COLO829 (cell line): ENCODE measurements at regions not wholly inside any gene's neighbourhood (a gene's known extent, or its start where the extent isn't known, plus 50 kb on each side); places are given as distances from the start of the nearest gene placed in this dataset.
"Not testable (repeated sequence)": the region's sequence is repeated elsewhere in the genome, so short reads cannot be mapped to it uniquely, and the experiment has no call there.

Source experiments
- DNase-seq: peaks from one replicate; pipeline ENCODE4 v3.0.0; 2012; ENCODE audit warnings: low spot score

DNA sequence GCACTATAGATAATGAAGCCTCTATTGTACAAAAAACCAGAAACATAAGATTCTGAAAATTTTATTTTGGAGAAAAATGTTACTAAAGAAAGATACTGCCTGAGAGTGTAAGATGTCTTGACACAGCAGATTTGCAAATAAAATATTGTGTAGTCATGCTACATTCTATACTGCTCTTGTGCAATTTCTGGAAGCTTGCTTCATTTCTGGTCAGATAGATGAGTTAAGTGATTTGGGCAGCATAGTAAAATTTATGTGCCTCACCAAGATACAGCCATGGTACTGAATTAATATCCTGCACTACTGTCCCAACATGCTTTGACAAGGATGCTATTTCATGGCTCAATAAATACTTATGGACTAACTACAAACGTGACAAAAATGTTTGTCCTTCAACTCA, 55.1 kb upstream of the STARD13 start:
- DNase-seq = no peak

- no peak for DNase-seq
These were observed 56.4 kb upstream of the STARD13 start for GRCh38 chr13:33341861-33342452.

- DNase-seq = no peak
These were observed 60.3 kb upstream of the STARD13 start for GRCh38 chr13:33345842-33346241.

DNA sequence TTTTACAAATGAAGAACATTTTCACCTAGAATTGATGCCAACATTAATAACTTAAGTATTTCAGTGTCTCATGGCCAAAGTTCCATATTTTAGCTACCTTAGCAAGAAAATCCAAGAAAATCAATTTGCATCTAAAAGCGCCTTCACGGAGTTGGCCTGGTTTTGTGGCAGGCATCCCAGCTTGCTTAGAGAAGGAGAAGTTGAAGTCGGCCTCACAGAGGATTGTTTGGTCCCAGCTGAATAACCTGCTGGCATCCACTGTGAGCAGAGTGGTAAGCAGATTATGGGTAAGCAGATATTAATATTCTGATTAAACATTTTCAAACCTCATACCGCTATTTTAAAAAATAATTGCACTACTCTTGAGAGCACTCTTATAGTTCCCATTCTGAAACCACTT, 62.3 kb upstream of the STARD13 start:
- DNase-seq = no peak

GRCh38 chr13:33348366-33348765, 62.8 kb upstream of the STARD13 start:
- no peak for DNase-seq

DNA sequence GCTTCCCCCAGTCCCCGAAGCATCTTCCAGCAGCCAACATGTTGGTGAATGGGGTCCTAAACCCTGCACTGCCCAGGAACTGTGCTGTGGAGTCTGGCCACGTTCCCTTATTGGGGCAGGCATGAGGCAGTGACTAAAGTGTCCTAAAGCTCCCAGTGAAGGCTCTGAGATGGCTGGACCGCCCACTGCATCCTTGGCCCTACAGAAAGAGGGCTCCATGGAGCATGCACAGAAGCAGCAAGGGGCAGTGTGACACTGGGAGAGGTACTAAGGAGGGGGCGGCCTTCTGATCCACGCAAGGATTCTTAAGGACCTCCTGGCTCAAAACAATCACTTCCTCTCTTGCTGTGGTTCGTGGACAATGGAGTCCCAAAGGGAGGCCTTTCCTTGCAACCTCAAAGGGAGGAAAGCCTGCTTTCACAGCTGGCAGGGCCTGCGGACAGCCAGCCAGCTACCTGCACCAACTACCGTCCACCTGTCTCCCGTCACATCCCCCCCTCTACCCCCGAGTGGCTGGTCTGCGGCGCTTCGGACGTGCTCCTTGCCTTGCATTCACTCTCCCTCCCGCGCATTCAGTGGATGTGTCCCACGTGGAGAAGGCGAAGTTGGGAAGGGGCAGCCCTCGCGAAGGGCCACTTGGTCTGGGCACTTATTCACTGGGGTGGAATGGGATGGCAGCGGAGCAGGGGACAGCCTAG, 63.9 kb upstream of the STARD13 start:
- no peak for DNase-seq

DNA sequence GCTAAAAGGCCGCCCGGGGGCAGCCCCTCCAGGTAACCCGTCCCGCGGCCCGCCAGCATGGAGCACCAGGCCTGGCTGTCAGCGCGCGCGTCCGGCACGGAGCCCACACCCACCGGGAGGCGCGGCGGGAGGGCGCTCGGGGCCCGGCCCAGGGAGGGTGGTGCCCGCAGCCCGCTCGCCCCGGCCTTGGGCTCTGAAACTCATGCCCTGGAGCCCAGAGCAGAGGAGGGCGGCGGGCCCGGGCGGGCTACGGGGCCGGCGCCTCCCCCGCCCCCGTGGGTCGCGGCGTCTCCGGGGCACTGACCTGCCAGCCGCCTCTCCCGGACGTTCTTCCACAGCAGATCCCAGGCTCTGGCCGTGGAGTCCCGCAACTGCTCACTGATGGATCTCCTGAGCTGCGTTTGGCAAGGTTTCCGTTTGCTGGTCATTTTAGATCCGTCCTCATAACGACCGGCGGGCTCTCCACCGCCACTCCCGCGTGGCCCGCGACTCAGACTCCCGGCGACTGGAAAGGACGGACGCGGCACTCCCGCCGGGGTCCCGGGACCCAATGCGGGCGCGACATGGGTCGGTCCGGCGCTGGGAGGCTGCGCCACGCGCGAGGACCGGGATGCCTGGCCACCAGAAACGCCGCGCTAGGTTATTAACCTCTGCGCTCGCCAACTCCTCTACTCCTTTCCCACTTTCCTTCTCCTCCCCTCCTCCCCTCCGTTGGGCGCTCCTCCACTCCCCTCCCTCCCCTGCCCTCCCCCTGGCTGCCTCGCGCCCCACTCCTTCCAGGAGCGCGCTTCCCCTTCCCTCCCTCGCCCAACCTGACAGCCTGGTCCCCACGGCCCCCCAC, 64.7 kb upstream of the STARD13 start:
- DNase-seq = no peak

GRCh38 chr13:33351319-33351718, 65.8 kb upstream of the STARD13 start:
- DNase-seq = no peak

GRCh38 chr13:33352041-33352440, 66.5 kb upstream of the STARD13 start:
- peak; percentile 53 for DNase-seq

DNA sequence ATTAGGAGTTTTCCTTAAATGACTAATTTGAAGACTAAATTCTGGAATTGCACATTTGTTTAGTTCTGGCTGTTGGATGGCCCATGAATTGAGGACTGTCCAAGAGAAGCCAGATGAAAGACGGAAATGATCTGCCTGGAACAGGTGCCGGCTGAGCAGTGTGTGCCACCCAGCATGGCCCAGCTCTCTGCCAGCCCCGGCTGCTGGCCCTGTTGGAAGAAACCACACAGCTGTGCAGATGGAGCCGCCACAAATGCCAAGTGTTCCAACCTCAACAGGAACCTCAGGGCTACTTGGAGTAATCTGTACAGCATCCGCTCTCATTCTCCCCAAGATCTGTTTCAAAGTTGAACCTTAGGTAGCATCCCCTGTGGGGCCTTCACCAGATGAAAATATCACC, 67.0 kb upstream of the STARD13 start:
- no peak for DNase-seq

DNA sequence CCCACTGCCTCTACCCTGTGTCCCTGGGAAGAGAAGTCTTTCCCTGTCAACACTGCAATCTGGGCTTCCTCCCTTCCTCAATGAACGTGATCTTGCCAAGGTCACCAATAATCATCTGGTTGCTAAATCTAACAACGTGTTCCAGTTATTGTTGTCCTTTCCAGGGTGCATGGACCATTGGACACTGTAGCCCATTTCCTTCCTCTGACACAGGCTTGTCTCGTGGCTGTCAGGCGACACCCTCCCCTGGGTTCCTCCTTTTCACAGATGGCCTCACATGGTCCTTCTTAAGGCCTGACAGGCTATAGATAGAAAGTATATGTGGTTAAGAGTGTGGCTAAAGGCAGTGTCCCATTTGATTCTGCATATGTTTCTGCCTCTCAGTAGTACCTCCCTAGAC, 67.7 kb upstream of the STARD13 start:
- DNase-seq = no peak

DNA sequence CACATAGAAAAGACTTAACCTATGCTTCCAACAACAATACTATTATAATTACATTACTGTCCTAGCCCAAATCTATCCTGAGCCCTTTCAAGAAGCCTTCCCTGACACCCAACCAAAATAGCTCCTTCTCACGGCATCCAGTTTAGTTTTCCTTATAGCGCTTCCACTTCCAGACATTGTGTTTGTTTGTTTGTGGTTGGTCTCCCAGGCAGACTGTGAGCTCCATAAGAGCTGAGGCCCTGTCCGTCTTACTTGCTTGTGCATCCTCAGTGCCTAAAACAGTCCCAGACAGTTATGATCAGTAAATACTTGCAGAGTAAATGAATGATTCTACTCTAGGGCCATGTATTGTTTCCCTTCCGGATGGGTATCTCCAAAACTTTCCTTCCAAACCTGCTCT, 68.1 kb upstream of the STARD13 start:
- no peak for DNase-seq

- DNase-seq = no peak
These were observed 69.8 kb upstream of the STARD13 start for GRCh38 chr13:33355201-33355895.

DNA sequence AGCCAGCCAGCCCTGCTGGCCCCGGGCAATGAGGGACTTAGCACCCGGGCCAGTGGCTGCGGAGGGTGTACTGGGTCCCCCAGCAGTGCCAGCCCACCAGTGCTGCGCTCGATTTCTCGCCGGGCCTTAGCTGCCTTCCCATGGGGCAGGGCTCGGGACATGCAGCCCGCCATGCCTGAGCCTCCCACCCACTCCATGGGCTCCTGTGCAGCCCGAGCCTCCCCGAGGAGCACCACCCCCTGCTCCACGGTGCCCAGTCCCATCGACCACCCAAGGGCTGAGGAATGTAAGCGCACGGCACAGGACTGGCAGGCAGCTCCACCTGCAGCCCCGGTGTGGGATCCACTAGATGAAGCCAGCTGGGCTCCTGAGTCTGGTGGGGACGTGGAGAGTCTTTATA, 72.5 kb upstream of the STARD13 start:
- DNase-seq = not testable (repeated sequence)

- no peak for DNase-seq
These were observed 77.6 kb upstream of the STARD13 start for GRCh38 chr13:33362986-33363727.

DNA sequence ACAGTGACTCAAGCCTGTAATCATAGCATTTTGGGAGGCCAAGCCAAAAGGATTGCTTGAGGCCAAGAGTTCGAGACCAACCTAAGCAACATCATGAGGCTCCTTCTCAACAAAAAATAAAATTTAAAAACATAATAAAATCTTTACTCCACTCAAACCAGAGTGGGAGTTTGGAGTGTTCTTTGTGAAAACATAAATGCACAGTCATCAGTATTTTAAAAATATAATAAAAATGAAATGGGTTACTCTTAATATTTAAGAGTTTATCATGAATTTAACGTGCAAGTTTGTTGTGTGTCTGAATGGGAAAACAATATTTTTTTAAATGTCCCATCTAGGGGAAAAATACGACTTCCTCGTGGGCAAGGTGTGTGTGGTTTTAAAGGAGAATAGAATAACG, 78.6 kb upstream of the STARD13 start:
- no peak for DNase-seq

GRCh38 chr13:33366469-33367062, 81.0 kb upstream of the STARD13 start:
- no peak for DNase-seq

GRCh38 chr13:33367171-33367895, 81.8 kb upstream of the STARD13 start:
- no peak for DNase-seq

DNA sequence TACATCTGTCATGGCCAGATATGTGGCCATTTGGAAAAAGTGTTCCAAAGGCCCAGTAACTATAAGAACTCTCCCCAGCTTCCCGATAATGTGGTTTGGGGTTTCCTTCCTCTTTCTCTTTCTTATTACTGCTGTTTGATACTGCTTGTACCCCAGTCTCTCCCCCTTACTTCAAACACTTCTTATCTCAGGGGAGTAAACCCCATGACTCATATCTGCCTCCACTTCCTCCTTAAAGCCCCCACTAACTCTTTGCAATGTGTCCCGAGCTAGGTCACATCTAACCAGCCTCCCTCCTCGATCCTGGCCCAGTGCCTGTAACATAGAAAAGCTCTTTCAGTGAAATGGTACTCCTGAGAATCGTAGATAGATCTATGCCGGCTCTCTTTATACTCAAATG, 82.4 kb upstream of the STARD13 start:
- no peak for DNase-seq

DNA sequence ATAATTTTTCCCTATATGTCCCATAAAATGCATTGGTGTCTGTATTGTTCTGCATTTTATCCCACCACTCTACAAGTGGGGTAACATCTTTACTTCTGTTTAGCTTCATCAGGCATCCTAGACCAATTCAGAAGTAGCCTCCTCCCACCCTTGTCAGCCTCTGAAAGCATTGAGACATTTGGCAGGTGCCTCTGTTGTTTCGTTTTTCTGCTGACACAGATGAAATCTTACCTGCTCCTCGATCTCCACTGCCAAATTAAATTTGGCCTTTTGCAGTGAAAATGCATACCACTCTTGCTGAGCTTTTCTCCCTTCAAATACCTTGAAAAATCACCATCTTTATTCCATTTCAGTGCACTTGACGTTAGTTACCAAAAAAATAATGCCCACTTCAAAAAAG, 83.5 kb upstream of the STARD13 start:
- DNase-seq = no peak
